ENCODE measurements at regions not wholly inside any gene's neighbourhood (a gene's known extent, or its start where the extent isn't known, plus 50 kb on each side); places are given as distances from the start of the nearest gene placed in this dataset.

DNA sequence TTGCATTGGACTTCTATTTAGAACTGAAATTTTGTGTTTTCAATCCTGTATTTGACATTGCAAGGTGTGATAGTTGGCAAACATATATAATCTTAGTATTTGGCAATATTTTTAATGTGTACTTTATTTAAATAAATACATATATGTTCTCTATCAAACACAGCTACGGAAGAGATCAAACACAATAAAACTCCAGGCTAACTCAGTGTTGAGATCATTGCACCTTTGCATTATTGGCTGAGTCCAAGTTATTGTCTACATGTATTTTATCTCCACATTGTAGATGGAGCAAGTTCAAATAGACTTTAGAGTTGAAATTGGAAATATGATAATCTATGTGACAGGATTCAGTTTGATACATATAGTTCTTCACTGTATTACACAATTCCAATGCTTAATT, 176.7 kb downstream of the ST6GAL2 start:
- no peak for DNase-seq (ENCODE audit: low spot score)

DNA sequence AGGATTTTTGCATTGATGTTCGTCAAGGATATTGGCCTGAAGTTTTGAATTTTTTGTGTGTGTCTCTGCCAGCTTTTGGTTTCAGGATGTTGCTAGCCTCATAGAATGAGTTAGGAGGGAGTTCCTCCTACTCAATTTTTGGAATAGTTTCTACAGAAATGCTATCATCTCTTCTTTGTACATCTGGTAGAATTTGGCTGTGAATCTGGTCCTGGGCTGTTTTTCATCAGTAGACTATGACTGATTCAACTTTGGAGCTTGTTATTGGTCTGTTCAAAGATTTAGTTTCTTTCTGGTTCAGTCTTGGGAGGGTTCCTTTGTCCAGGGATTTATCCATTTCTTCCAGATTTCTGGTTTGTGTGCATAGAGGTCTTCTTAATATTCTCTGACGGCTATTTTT, 166.7 kb downstream of the ST6GAL2 start:
- DNase-seq (ENCODE audit: low spot score) = no peak

DNA sequence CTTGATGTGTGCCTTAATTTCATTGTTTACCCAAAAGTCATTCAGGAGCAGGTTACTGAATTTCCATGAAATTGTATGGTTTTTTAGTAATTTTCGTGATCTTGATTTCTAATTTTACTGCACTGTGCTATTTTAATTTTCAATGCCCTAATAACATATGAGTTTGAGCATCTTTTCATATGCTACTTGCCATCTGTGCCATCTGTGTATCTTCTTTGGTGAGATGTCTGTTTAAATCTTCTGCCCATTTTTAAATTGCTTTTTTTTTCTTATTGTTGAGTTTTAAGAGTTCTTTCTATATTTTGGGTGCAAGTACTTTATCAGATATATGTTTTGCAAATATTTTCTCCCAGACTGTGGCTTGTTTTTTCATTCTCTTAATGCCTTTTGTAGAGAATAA, 165.9 kb downstream of the ST6GAL2 start:
- DNase-seq (ENCODE audit: low spot score) = no peak

DNA sequence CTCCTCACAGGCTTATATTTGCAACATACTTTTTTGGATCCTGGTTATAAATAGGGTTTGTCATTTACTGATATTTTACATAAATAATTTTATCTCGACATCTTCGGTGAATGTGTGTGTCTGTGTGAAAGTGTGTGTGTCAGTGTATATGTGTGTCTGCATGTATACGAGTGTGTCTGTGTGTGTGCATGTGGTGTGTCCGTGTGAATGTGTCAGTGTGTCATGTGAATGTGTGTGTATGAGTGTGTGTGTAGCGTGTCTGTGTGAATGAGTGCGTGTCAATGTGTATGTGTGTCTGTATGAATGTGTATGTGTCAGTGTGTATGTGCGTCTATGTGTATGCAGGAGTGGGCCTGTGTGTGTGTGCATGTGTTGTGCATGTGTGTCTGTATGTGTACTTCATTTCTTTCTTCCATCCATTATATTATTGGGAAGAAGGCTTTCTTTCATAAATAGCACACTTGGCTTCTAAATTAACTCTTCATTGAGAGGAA, 161.6 kb downstream of the ST6GAL2 start:
- DNase-seq (ENCODE audit: low spot score) = no peak

DNA sequence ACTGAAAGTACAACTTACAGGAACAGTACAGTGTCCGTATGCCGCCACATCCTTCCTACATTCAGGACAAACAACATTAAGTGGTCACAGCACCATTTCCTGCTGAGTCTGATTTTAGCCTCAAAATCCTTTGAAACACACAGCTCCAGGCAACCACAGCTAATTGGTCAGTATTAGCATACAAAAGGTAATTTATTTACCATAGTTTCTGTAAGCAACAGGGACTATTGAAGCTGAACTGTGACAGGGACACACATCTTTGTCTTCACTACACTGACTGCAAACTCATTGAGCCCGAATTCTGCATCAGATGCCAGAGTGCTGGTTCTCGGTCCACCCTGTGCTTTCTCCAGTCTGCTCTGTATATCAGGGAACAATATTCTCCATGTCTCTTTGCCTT, 151.8 kb downstream of the ST6GAL2 start:
- DNase-seq (ENCODE audit: low spot score) = no peak

DNA sequence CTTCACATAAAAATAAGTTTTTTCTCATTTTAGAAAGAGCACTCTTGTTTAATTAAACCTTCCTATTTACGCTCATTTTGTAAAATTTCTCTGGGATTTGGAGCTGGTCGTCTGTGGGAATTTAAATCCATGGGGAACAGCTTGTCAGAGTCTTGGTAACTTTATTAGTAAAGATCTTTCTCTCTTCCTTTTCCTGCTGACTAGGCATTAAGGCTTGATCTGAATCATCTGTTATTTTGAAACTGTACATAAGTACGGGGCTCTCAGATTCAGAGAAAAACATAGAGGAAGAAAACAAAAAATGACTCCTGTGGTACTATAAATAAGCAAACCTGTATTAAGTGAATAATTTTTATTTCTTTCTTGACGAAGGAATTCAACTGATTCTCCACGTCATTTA, 150.2 kb downstream of the ST6GAL2 start:
- DNase-seq (ENCODE audit: low spot score) = no peak

DNA sequence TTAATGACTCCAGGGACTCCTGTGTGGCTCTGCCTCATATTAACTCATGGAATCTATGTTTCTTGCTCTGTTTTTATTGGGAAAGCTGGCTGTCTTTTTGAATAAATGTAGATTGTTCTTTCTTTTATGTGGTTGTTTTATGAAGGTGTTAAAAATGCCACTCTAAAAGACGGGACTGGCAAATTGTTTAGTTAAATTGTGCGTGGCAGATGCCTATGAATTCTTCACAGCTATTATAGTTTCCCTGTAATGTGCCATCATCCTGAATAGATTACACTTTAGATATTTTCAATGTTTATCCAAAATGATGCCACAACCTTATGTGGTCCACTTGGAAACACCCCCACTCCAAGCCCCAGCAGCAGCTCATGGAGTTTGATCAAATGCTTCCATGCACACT, 149.7 kb downstream of the ST6GAL2 start:
- DNase-seq (ENCODE audit: low spot score) = no peak

DNA sequence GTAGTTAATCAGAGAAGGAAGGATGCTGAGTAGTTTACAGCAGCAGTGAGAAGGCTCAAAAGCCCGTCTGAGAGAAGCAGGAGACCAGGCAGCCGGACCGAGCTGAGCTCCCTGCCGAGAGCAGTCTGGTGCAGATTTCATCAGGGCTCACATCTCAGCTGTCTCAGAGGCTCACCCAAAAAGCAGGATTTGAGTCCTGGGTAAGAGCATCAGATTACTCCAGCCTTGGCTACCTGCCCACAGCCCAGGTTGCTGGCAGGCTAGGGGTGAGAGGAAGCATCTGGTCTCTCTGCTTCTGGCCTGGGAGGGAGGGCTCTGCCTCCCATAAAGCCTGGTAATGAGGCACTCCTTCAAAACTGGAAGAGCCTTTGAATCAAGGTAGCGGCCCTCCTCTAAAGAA, 140.5 kb downstream of the ST6GAL2 start:
- no peak for DNase-seq (ENCODE audit: low spot score)

DNA sequence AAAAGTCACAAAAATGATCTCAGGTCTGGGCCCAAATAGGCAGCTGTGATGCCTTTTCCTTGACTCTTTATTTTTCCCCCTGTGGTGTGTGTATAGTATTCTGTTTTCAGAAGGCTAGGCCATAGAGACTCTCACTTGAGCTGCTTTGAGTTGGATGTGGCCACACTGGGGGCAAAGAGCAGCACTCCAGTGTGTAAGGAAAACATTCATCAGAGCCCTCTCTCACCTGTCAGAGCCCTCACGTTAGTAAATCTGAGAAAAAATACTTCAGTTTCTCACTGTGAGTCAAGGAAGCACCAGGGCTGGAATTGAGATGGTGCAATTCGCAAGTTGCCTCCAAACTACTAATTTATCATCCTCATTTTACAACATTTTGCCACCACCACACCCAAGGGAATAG, 136.1 kb downstream of the ST6GAL2 start:
- DNase-seq (ENCODE audit: low spot score) = no peak

All from HT-29 (cell line).